ENCODE measurements at regions not wholly inside any gene's neighbourhood (a gene's known extent, or its start where the extent isn't known, plus 50 kb on each side); places are given as distances from the start of the nearest gene placed in this dataset.

DNA sequence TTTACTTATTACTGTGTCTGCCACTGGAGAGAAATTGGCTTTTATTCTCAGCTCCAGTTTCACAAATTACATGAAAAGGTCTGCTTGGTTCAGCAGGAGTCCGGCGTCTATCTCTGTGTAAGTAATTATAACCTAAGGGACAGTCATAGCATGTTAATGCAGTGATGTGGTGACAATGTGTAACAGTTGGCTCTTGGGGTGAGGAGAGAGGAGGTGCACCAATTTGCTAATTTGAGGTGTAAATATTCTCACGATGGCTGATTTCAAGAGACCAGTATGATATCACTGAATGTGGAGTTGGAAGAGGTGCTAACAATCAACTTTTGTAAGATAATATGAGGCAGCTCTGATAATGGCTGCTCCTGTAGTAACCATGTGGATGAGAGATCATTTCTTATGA lies 86.1 kb downstream of the CTH start:
- in situ Hi-C loops (cut with HindIII; ENCODE audit: extremely low pct_ligation_motif_present, low pct_unique_long_range_greater_than_20kb) (no loop called here), intact Hi-C loops (cut with micrococcal nuclease; ENCODE audit: unreplicated experiment) (no loop called here)
- H3K9me3 ChIP-seq (ENCODE audit: low read length): no peaks in the 10 kb centered on the region
- no TSS peak for BruUV-seq (replicated peaks)
- no peaks in the 10 kb centered on the region for H3K27me3 ChIP-seq (ENCODE audit: control insufficient read depth in 1 of 2, insufficient read depth in 2 of 2, low read length in 2 of 2)
- no peak for TF ChIP-seq ZNF260 (CRISPR knock-in tag; IDR thresholded peaks at IDR 0.05; ENCODE audit: borderline replicate concordance, low read depth)
- TF ChIP-seq REXO4 (CRISPR knock-in tag; IDR thresholded peaks at IDR 0.05; ENCODE audit: borderline replicate concordance): no peak
- no peak for TF ChIP-seq ZNF777 (CRISPR knock-in tag; IDR thresholded peaks at IDR 0.05)
- TF ChIP-seq ONECUT2 (CRISPR knock-in tag; IDR thresholded peaks at IDR 0.05): no peak
- TF ChIP-seq NONO (IDR thresholded peaks at IDR 0.05): no peak
- TF ChIP-seq NONO (CRISPR knock-in tag; conservative IDR thresholded peaks at IDR 0.05): no peak
- TF ChIP-seq MTA3 (CRISPR knock-in tag; IDR thresholded peaks at IDR 0.05): no peak
- TF ChIP-seq SUZ12 (IDR thresholded peaks at IDR 0.05; ENCODE audit: low read depth, low read length): no peak
- TF ChIP-seq TEAD3 (CRISPR knock-in tag; optimal IDR thresholded peaks at IDR 0.05; ENCODE audit: borderline replicate concordance): no peak
- no peak for TF ChIP-seq ZNF230 (CRISPR knock-in tag; IDR thresholded peaks at IDR 0.05)
- no peak for TF ChIP-seq PRPF4 (IDR thresholded peaks at IDR 0.05; ENCODE audit: low read depth, low read length, poor library complexity, severe bottlenecking)
- no peak for TF ChIP-seq MAZ (IDR thresholded peaks at IDR 0.05; ENCODE audit: borderline replicate concordance, low read depth, low read length)
- no peak for TF ChIP-seq MAZ (CRISPR knock-in tag; IDR thresholded peaks at IDR 0.05; ENCODE audit: low read depth)
- TF ChIP-seq RFXANK (CRISPR knock-in tag; IDR thresholded peaks at IDR 0.05): no peak
- TF ChIP-seq NPAS2 (CRISPR knock-in tag; IDR thresholded peaks at IDR 0.05; ENCODE audit: borderline replicate concordance): no peak
- no peak for TF ChIP-seq ZFP90 (CRISPR knock-in tag; IDR thresholded peaks at IDR 0.05; ENCODE audit: borderline replicate concordance)
- TF ChIP-seq, protein P1, sequence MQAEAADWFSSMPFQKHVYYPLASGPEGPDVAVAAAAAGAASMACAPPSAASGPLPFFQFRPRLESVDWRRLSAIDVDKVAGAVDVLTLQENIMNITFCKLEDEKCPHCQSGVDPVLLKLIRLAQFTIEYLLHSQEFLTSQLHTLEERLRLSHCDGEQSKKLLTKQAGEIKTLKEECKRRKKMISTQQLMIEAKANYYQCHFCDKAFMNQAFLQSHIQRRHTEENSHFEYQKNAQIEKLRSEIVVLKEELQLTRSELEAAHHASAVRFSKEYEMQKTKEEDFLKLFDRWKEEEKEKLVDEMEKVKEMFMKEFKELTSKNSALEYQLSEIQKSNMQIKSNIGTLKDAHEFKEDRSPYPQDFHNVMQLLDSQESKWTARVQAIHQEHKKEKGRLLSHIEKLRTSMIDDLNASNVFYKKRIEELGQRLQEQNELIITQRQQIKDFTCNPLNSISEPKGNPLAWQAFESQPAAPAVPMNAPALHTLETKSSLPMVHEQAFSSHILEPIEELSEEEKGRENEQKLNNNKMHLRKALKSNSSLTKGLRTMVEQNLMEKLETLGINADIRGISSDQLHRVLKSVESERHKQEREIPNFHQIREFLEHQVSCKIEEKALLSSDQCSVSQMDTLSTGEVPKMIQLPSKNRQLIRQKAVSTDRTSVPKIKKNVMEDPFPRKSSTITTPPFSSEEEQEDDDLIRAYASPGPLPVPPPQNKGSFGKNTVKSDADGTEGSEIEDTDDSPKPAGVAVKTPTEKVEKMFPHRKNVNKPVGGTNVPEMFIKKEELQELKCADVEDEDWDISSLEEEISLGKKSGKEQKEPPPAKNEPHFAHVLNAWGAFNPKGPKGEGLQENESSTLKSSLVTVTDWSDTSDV (CRISPR knock-in tag; IDR thresholded peaks at IDR 0.05): no peak
- H4K20me1 ChIP-seq (ENCODE audit: insufficient read depth, low read length): no peaks in the 10 kb centered on the region
- no peak overlapping the region for H2AFZ ChIP-seq (ENCODE audit: low read length)
- no peak for DNase-seq (ENCODE audit: low spot score)
- WGBS (ENCODE audit: low lambda C conversion rate): 3% methylated on average over 3 of the region's 3 CpGs
- H3K79me2 ChIP-seq (ENCODE audit: insufficient read depth, low read length): no peaks in the 10 kb centered on the region
- H3K9ac ChIP-seq (ENCODE audit: insufficient read depth, low read depth, low read length): no peak overlapping the region
- H3K4me1 ChIP-seq (ENCODE audit: insufficient read depth, low read length): no peaks in the 10 kb centered on the region
- H3K27ac ChIP-seq (ENCODE audit: extremely low read length, insufficient read depth, low read length): no peak overlapping the region
- ChIA-PET POLR2A (no interaction called here), CTCF (ENCODE audit: low intra/inter-chr PET ratio, low total read pairs) (no interaction called here)
- H3K36me3 ChIP-seq (replicated peaks in 1 of 2; ENCODE audit: control insufficient read depth in 1 of 2, insufficient read depth in 2 of 2, low read length in 2 of 2): no peaks in the 10 kb centered on the region
- H3K4me3 ChIP-seq (replicated peaks in 1 of 3; ENCODE audit: insufficient read depth in 1 of 3, low read depth in 2 of 3, low read length in 3 of 3): no peak overlapping the region
- no peak for FAIRE-seq
- no peak overlapping the region for H3K4me2 ChIP-seq (ENCODE audit: low read depth, low read length)
- no peak for ATAC-seq
